ENCODE measurements at regions not wholly inside any gene's neighbourhood (a gene's known extent, or its start where the extent isn't known, plus 50 kb on each side); places are given as distances from the start of the nearest gene placed in this dataset.

GRCh38 chr2:145644820-145645302, 1124.9 kb upstream of the ZEB2 start:
- no peak for DNase-seq

- DNase-seq: no peak
Measured at GRCh38 chr2:145638675-145639074, 1118.8 kb upstream of the ZEB2 start.

- no peak for DNase-seq
Measured at GRCh38 chr2:145635706-145636427, 1115.9 kb upstream of the ZEB2 start.

- DNase-seq: no peak
Measured at GRCh38 chr2:145631561-145631960, 1111.6 kb upstream of the ZEB2 start.

DNA sequence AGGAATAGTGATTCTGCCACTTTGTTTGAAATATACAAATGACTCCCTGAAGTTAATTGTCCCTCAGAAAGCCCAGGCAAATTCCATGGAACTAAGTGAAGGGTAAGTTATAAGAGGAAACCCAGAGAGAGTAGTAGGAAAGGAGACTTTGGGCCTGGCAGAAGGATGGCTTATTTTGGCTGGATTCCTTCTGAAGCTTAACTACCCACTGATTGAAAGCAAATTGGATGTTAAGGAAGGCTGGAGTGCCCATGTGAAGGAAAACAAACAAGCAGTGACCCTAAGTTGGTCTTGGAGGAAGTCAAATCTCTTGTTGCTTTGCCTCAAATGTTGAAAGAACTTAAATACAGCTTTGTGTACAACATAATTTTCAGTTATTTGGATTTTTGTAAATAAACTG, 1106.4 kb upstream of the ZEB2 start:
- no peak for DNase-seq

DNA sequence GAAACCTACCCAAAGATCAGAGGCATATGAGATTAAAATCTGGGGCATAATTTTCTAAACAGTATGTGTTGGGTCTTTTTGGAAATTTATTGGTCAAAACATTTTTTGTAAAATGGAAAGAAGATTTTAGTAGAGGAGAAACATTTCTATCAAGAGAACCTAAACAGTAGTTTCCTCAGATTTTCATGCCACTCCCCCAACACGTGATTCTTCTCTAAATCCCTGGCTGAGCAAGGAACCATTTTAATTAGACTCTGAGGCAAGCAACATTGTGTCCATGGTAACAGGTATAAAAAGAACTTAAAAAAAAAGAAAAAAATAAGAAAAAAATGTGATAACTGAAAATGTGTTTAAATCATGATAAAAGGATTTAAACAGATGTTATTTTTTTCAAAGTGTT, 1105.2 kb upstream of the ZEB2 start:
- no peak for DNase-seq

GRCh38 chr2:145623136-145623535, 1103.2 kb upstream of the ZEB2 start:
- DNase-seq: no peak

DNA sequence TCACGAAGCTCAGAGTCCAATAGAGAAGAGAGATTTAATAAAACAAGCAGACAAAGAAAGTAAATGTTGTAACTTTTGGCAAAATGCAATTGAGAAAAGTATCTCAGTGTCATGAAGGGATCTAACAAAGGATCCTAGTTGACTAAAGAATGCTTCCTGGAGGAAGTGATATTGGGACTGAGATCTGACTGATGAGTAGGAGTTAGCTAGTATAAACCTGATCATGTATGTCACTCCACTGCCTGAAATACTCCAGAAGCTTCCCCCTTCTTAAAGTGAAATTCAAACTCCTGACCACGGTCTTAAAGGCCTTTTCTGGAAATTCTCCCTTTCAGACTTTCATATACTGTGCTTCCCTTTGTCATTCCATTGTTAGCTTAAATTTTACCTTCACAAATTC, 1102.4 kb upstream of the ZEB2 start:
- DNase-seq: no peak

- no peak for DNase-seq
Measured at GRCh38 chr2:145617906-145618305, 1098.0 kb upstream of the ZEB2 start.

- no peak for DNase-seq
Measured at GRCh38 chr2:145617420-145617819, 1097.5 kb upstream of the ZEB2 start.

DNA sequence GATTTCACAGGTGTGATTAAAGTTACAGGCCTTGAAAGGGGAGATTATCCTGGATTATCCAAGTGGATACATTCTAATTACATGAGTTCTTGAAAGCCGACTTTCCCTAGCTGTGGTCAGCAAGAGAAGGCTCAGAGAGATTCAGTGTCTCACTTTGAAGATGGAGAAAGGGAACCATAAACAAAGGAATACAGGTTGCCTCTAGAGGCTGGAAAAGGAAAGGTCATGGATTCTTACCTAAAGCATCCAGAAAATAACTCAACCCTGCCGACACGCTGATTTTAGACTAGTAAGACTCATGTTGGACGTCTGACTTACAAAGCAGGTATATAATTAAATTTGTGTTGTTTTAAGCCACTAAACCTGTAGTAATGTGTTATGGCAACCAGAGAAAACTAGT, 1095.7 kb upstream of the ZEB2 start:
- DNase-seq: no peak

DNA sequence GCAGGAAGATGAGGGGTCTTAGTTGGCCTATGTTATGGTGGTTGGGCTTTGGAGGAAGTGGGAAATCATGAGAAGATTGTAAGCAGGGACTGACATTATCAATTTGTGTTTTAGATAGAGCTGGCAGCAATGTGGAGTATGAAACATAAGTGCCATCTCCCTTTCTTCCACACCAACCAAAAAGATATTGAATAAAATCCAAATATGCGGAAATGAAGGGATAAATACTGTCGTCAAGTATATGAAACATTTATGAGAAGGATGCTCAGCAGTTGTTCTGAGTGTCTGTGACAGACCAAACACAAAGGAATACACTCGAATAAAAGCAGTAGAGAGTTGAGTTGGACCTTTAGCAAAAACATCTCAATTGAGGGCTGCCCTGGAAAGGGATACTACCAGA, 1090.0 kb upstream of the ZEB2 start:
- DNase-seq: no peak

DNA sequence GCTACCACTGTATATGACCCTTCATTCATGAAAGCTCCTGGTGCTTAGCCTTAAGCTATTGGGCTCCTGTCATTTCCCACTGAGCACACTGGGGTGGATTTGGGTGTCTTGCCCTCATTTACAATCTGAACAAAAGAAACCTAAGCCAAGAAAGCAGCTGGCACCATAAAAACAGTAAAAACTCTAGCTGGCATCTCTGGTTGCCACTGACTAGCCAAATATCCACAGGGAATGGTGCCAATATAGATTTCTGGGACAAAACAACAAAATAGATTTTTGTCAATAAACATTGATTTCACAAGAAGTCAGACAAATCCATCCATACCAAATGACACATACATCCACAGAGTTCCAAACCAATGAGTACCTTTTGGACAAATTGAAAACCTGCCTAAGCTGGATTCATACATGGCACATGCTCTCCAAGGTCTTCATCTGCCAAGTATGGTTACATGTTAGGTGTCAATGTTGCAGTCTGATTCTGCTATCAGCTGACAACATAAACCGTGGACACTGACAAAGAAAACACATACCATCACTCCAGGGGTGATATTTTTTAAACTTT, 1081.5 kb upstream of the ZEB2 start:
- no peak for DNase-seq

DNA sequence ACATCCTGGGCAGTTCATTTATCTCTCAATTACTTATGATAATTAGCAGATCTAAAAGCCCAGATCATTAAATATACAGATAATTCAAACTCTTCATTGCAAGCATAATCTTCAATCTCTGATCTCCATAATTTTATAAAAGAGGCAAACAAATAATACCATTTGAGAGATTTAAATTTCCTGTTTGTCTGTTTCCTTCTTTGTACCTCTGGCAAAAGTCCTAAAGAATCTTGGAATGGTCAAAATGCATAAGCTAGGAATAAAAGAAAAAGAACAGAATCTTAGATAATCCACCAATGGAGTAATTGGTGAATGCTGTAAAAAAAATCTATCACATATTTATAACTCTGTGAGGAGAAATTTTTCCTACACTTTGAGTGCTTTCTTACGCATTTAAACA, 1080.9 kb upstream of the ZEB2 start:
- DNase-seq: no peak

GRCh38 chr2:145599756-145600155, 1079.8 kb upstream of the ZEB2 start:
- DNase-seq: no peak

- no peak for DNase-seq
Measured at GRCh38 chr2:145598434-145598833, 1078.5 kb upstream of the ZEB2 start.

DNA sequence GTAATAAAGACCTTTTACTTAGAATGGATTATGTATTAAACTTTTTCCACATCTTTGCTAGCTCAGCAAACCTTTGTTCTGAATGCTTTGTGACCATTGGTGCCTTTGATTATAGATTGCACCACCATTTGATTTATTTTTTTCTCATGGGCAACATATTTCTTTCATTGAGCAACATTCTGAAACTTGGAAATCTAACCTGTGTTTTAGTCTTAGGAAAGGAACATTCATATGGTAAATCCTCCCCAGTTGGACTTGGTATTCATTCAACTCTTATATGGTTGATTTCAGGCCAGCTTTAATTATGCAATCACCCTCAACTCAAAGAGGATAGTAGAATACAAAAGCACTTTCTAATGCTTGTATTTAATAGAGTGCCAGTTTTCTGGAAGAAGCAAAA, 1077.9 kb upstream of the ZEB2 start:
- DNase-seq: no peak

DNA sequence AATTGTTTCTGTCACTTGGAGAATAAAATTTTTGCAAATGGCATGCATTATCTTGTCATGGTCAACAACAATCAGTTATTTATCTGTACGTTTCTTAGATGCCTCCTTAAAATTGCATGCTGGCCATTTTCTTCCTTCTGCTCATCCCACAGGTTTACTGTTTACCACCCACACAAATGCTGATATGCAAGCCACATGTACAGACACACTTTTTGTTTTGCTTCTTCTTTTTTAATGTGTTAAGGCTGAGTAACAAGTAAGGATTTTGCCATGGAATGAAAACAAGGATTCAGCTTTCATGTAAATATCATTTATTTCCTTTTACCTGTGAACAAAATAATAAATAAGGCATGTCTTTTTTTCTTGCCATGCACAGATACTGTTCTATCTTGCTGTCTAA, 1077.1 kb upstream of the ZEB2 start:
- DNase-seq: no peak

- no peak for DNase-seq
Measured at GRCh38 chr2:145596416-145596815, 1076.5 kb upstream of the ZEB2 start.

DNA sequence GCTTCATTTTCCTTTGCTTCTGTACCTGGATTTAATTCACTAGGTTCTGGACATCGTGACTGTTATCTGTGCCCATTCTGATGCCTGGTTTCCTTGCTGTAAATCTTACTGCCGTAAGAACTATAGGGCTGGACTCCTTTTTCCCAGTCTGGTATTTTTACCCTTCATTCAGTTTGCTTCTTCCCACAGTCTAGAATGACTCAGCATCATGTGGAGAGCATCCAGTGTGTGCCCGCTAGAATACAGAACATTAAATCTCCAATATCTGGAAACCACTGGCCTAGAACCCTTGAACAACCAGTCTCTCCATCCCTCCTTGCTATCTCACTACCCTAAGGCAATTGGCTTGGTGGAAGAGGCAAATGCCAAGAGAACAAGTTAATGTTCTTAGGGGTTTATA, 1075.4 kb upstream of the ZEB2 start:
- DNase-seq: no peak

DNA sequence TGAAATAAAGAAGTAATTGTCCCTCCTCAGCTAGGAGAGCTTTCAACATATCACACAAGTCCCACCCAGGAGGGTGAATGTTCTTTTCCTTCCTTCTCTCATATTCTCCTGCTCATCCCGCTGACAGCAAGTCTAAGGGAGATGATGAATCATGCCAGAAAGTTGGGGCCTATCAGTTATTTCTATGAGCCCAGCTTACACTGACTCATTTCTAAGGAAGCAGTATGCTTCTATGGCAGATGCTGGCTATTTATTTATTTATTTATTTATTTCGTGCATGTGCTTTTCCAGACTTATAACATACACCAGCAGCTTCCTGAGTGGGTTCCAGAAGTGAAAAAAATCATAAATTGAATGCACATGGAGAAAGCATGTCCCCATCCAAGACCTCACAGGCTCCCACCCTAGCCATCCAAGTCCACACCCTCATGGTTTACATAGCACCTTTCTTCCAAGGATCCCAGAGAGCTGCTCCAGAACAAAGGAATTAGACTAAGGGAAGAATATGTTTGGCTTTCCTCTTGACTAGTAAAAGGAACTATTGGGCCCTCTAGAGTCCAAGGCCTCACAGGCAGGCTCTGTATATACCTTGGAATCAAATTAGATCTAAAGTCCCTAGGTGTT, 1074.2 kb upstream of the ZEB2 start:
- DNase-seq: no peak

DNA sequence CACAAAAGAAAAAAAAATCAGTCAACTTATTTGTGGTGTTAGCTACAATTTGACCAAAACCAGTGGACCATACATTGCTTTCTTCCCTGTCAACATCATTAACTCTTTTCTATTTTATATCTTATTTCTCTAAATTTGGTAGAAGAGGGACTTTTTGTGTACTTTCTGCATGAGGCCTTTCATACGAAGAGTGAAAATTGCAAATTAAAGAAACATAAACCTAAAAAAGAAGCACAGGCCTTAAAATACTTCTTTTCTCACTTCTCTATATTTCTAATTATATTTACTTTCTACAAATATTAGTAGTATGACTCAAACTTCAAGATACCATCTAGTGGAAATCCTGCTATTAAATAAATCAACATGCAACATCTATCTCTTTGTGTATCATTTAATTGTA, 1073.4 kb upstream of the ZEB2 start:
- no peak for DNase-seq

- DNase-seq: no peak
Measured at GRCh38 chr2:145592361-145592760, 1072.4 kb upstream of the ZEB2 start.

DNA sequence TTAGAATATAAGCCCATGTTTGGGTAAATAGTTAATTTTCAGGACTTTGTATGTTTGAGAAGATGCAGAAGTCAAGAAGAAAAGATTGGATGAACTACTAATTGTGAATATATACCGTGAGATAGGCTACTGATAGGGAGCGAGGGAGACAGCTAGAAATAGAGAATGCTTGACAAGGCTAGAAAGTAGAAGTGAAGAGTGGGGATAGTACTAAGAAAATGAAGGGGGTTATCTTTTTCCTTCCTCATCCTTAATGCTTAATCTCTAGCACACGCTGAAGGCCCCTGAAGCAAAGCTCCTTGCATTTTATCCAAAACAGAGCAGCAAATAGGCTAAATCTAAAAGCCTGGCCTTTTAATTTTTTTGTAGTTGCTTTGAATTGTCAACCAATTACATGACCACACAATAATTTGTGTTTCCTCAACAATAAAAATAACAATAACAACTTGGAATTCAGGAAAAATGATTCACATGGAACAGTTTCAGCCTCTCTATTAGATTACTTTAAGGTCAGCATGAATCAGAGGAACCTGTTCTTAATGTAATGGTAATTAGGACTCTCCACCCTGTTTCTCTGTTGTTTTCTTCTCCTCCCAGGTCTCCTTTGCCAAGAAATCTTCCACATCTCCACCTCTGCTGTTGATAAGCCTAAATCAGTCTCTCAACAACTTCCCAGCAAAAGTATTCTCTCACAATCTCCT, 1071.3 kb upstream of the ZEB2 start:
- no peak for DNase-seq

All from NCI-H2029 (cell line).